Gastrocnemius medialis (tissue), 4 donors: ENCODE measurements at regions not wholly inside any gene's neighbourhood (a gene's known extent, or its start where the extent isn't known, plus 50 kb on each side); places are given as distances from the start of the nearest gene placed in this dataset.
"Not testable (repeated sequence)": the region's sequence is repeated elsewhere in the genome, so short reads cannot be mapped to it uniquely, and the experiment has no call there.

Experiments
- POLR2A ChIP-seq, 2 donors: fragments of 450-650 bp; IDR thresholded peaks; one replicate each; pipeline ENCODE4 v1.6.1; 2017; ENCODE audit warnings: antibody characterized with exemption in 2 of 2, mild to moderate bottlenecking in 2 of 2, moderate library complexity in 2 of 2
- TF ChIP-seq, protein P1 (sequence below), 5 experiments: fragments of 450-650 bp in 3 of 5; fragments of 200-600 bp in 2 of 5; sonication (generic) in 2 of 5; IDR thresholded peaks in 4 of 5; conservative IDR thresholded peaks in 1 of 5; 1 replicate in 4 of 5; 2 replicates in 1 of 5; pipeline ENCODE4 v1.5.1; 2016 to 2019; ENCODE audit warnings: antibody characterized with exemption in 5 of 5, mild to moderate bottlenecking in 3 of 5, moderate library complexity in 3 of 5

DNA sequence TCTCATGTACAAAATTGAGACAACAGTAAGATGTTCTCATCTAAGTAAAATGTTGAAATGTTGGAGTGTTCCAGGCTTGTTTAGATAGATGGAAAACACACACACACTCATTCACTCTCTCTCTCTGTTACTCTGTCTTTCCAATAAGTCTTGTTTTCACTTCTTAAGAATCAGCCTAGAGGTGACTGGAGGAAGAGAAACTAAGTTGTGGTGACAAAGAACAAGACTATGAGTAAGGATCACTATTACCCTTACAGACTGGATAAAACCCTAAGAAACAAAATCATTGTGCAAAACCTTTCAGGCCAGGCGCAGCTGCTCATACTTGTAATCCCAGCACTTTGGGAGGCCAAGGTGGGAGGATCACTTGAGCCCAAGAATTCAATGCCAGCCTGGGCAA lies 107.5 kb downstream of the FAM72B start:
- TF ChIP-seq, protein P1, sequence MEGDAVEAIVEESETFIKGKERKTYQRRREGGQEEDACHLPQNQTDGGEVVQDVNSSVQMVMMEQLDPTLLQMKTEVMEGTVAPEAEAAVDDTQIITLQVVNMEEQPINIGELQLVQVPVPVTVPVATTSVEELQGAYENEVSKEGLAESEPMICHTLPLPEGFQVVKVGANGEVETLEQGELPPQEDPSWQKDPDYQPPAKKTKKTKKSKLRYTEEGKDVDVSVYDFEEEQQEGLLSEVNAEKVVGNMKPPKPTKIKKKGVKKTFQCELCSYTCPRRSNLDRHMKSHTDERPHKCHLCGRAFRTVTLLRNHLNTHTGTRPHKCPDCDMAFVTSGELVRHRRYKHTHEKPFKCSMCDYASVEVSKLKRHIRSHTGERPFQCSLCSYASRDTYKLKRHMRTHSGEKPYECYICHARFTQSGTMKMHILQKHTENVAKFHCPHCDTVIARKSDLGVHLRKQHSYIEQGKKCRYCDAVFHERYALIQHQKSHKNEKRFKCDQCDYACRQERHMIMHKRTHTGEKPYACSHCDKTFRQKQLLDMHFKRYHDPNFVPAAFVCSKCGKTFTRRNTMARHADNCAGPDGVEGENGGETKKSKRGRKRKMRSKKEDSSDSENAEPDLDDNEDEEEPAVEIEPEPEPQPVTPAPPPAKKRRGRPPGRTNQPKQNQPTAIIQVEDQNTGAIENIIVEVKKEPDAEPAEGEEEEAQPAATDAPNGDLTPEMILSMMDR (IDR thresholded peaks at IDR 0.05 in 4 of 5, conservative IDR thresholded peaks at IDR 0.05 in 1 of 5) = not testable (repeated sequence)
- TF ChIP-seq POLR2A (IDR thresholded peaks at IDR 0.05) = not testable (repeated sequence)
